H1 (cell line): ENCODE measurements at regions not wholly inside any gene's neighbourhood (a gene's known extent, or its start where the extent isn't known, plus 50 kb on each side); places are given as distances from the start of the nearest gene placed in this dataset.

Experiments
- CHD2 ChIP-seq: IDR thresholded peaks from 2 replicates; pipeline ENCODE4 v1.6.1; 2012; ENCODE audit warnings: low read length, improper control_type of control experiment
- EZH2 ChIP-seq: fragments of 200-600 bp; sonication (generic); IDR thresholded peaks from 2 replicates; pipeline ENCODE4 v1.7.1; 2012; ENCODE audit warnings: low read depth, mild to moderate bottlenecking, moderate library complexity, low read length, inconsistent platforms; ENCODE audit not compliant: severe bottlenecking
- FOSL1 ChIP-seq: IDR thresholded peaks from 2 replicates; pipeline ENCODE4 v1.6.1; 2011; ENCODE audit warnings: mild to moderate bottlenecking, low read depth, low read length, moderate library complexity; ENCODE audit not compliant: insufficient read depth
- KDM1A ChIP-seq: fragments of 200-600, 300-600 bp; sonication (generic); IDR thresholded peaks from 2 replicates; pipeline ENCODE4 v1.7.1; 2016; ENCODE audit warnings: mild to moderate bottlenecking, low read length, borderline replicate concordance
- POLR2A ChIP-seq, 2 experiments: IDR thresholded peaks; 1 replicate in 1 of 2; 2 replicates in 1 of 2; pipeline ENCODE4 v1.6.1; 2011; ENCODE audit warnings: low read depth in 2 of 2, low read length in 2 of 2, mild to moderate bottlenecking in 2 of 2; ENCODE audit errors: control extremely low read depth in 1 of 2
- POLR2AphosphoS5 ChIP-seq: IDR thresholded peaks from 2 replicates; pipeline ENCODE4 v1.6.1; 2011; ENCODE audit warnings: low read depth, low read length
- SP2 ChIP-seq: IDR thresholded peaks from 2 replicates; pipeline ENCODE4 v1.6.1; 2012; ENCODE audit warnings: mild to moderate bottlenecking, low read length, inconsistent platforms
- TF ChIP-seq, protein P1 (sequence below), 3 experiments: IDR thresholded peaks; 1 replicate in 2 of 3; 2 replicates in 1 of 3; pipeline versions ENCODE4 v1.5.1 to v1.6.1; 2011; ENCODE audit warnings: low read length in 3 of 3, mild to moderate bottlenecking in 3 of 3, inconsistent platforms in 2 of 3, low read depth in 1 of 3, moderate library complexity in 1 of 3; ENCODE audit not compliant: insufficient read depth in 1 of 3; ENCODE audit errors: control extremely low read depth in 1 of 3

DNA sequence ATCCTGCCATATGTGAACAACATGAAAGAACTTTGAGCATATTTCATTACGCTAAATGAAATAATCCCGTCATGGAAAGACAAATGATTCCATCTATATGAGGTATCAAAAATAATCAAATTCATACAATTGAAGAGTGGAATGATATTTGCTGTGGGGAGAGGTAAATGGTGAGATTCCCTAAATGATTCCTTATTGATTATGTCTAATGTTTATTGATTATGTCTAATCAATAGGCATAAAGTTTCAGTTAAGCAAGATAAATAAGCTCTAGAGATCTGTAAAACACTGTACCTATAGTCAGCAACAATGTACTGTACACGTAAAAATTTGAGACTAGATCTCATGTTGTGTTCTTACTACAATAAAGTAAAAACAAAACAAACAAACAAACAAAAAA lies 85.4 kb upstream of the MEGF10 start:
- TF ChIP-seq, protein P1, sequence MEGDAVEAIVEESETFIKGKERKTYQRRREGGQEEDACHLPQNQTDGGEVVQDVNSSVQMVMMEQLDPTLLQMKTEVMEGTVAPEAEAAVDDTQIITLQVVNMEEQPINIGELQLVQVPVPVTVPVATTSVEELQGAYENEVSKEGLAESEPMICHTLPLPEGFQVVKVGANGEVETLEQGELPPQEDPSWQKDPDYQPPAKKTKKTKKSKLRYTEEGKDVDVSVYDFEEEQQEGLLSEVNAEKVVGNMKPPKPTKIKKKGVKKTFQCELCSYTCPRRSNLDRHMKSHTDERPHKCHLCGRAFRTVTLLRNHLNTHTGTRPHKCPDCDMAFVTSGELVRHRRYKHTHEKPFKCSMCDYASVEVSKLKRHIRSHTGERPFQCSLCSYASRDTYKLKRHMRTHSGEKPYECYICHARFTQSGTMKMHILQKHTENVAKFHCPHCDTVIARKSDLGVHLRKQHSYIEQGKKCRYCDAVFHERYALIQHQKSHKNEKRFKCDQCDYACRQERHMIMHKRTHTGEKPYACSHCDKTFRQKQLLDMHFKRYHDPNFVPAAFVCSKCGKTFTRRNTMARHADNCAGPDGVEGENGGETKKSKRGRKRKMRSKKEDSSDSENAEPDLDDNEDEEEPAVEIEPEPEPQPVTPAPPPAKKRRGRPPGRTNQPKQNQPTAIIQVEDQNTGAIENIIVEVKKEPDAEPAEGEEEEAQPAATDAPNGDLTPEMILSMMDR (IDR thresholded peaks at IDR 0.05; ENCODE audit: control extremely low read depth in 1 of 3, insufficient read depth in 1 of 3, low read depth in 1 of 3, low read length in 3 of 3): no peak
- TF ChIP-seq KDM1A (no peak), POLR2A (IDR thresholded peaks at IDR 0.05; ENCODE audit: control extremely low read depth in 1 of 2, low read depth in 2 of 2, low read length in 2 of 2) (no peak), POLR2AphosphoS5 (no peak), SP2 (no peak), CHD2 (no peak), EZH2 (no peak), FOSL1 (no peak)
